ENCODE measurements at regions not wholly inside any gene's neighbourhood (a gene's known extent, or its start where the extent isn't known, plus 50 kb on each side); places are given as distances from the start of the nearest gene placed in this dataset.
"Not testable (repeated sequence)": the region's sequence is repeated elsewhere in the genome, so short reads cannot be mapped to it uniquely, and the experiment has no call there.

DNA sequence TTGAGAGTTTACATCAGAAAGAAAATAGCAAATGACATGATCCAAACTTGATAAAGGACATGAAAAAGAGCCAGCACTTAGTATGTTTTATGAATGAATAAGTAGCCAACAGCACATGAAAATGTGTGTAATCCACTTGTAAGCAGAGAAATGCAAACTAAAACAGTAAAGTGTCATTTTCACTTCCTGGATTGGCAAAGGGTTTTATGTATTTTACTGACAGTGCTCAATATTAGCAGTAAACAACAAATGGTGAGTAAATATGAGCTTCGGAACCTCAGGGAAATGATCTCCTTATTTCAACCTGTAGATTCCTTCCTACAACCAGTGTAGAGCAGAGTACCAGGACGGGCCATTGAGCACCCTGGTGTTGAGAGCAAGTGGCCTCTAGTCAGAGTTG, 153.8 kb upstream of the PDCD2 start:
- in situ Hi-C loops (cut with MboI; ENCODE audit: low pct_unique_long_range_greater_than_20kb, low sequenced_read_pairs, unreplicated experiment); DNase-seq (ENCODE audit: low spot score): not testable (repeated sequence)

DNA sequence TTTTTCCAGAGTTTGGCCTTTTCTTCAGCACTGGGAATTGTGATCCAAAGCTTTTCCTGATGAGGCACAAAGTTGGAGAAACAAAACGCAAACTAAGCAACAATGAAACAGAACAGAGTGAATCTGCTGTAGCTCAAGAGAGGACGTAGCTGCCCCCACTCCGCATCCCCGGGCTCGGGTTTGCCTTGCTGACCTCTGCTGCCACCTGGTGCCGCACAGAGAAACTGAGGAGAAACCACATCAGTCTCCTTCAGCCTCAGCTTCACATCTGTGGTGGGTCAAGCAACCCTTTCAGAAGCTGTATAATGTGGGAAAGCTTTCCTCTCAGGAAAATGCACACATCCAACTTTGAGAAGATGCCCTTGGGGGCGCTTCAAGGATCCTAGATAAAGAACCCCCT, 151.9 kb upstream of the PDCD2 start:
- in situ Hi-C loops (cut with MboI; ENCODE audit: low pct_unique_long_range_greater_than_20kb, low sequenced_read_pairs, unreplicated experiment); DNase-seq (ENCODE audit: low spot score): not testable (repeated sequence)

DNA sequence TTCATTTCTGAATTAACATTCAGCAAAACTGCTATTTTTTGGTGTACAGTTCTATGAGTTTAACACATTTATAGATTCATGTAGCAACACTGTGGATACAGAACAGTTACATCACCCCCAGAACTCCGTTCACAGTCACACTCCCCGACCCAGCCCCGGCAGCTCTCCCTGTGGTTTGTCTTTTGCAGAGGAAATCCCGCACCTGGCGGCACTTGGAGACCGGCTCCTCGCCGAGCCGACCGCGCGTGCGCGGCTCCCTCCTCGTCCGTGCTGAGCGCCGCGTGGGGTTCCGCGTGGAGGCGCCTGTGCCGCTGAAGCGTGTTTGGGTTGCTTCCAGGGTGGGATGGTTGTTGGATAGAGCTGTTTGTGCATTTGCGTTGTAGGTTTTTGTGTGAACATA, 132.6 kb upstream of the PDCD2 start:
- DNase-seq (ENCODE audit: low spot score); in situ Hi-C loops (cut with MboI; ENCODE audit: low pct_unique_long_range_greater_than_20kb, low sequenced_read_pairs, unreplicated experiment): not testable (repeated sequence)

DNA sequence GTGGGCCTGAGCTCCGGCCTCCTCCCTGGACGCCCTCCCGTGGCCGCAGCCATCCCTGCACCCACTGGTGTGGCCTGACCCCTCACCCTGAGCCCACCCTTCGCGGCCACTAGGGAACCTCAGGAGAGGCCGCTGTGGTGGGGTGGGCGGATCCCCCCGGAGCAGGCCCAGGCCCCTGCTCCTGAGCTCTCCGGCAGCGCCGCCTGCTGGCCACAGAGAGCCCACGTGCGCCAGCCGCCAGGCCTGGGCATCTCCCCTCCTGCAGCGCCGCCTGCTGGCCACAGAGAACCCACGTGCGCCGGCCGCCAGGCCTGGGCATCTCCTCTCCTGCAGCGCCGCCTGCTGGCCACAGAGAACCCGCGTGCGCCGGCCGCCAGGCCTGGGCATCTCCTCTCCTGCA, 128.3 kb upstream of the PDCD2 start:
- DNase-seq (ENCODE audit: low spot score); in situ Hi-C loops (cut with MboI; ENCODE audit: low pct_unique_long_range_greater_than_20kb, low sequenced_read_pairs, unreplicated experiment): not testable (repeated sequence)
- TF ChIP-seq, protein P1, sequence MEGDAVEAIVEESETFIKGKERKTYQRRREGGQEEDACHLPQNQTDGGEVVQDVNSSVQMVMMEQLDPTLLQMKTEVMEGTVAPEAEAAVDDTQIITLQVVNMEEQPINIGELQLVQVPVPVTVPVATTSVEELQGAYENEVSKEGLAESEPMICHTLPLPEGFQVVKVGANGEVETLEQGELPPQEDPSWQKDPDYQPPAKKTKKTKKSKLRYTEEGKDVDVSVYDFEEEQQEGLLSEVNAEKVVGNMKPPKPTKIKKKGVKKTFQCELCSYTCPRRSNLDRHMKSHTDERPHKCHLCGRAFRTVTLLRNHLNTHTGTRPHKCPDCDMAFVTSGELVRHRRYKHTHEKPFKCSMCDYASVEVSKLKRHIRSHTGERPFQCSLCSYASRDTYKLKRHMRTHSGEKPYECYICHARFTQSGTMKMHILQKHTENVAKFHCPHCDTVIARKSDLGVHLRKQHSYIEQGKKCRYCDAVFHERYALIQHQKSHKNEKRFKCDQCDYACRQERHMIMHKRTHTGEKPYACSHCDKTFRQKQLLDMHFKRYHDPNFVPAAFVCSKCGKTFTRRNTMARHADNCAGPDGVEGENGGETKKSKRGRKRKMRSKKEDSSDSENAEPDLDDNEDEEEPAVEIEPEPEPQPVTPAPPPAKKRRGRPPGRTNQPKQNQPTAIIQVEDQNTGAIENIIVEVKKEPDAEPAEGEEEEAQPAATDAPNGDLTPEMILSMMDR (IDR thresholded peaks at IDR 0.05; ENCODE audit: extremely low read depth, insufficient read depth, missing control alignments) = peak; percentile 12

DNA sequence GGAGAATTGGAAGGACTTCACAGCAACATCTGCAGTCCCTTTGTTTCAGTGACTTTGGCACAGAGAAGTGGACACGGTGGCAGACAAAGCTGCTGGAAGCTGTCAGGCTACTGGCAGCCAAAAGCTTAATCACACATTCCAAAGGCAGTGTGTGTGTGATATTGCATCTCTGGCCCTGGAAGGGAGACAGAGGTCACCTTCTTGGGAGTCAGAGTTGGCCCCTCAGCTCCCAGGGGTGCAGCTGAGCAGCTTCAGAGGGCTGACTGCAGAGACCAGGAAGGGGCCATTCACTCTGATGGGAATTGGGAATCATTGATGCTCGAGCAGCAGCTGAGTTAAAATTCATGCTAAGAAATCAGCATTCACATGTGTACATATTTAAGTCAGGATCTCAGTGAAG, 115.7 kb upstream of the PDCD2 start:
- in situ Hi-C loops (cut with MboI; ENCODE audit: low pct_unique_long_range_greater_than_20kb, low sequenced_read_pairs, unreplicated experiment); DNase-seq (ENCODE audit: low spot score): not testable (repeated sequence)

All from GM13977 (cell line).